GM12878 (cell line): ENCODE measurements at regions not wholly inside any gene's neighbourhood (a gene's known extent, or its start where the extent isn't known, plus 50 kb on each side); places are given as distances from the start of the nearest gene placed in this dataset.

ENCODE experiments used
- FOXM1 ChIP-seq: IDR thresholded peaks from 2 replicates; pipeline ENCODE4 v1.6.1; 2012; ENCODE audit warnings: low read depth, mild to moderate bottlenecking, inconsistent platforms, low read length, moderate library complexity
- HDAC2 ChIP-seq: fragments of 200-600 bp; sonication (generic); IDR thresholded peaks from 2 replicates; pipeline ENCODE4 v1.6.1; 2017
- NFIC ChIP-seq: IDR thresholded peaks from 2 replicates; pipeline ENCODE4 v1.6.1; 2012; ENCODE audit warnings: low read depth, mild to moderate bottlenecking, inconsistent platforms, low read length, moderate library complexity
- SMC3 ChIP-seq: IDR thresholded peaks from 2 replicates; pipeline ENCODE4 v1.6.1; 2011; ENCODE audit warnings: low read length, improper control_type of control experiment, borderline replicate concordance
- TCF12 ChIP-seq: IDR thresholded peaks from 2 replicates; pipeline ENCODE4 v1.6.1; 2011; ENCODE audit warnings: low read depth, mild to moderate bottlenecking, low read length
- YY1 ChIP-seq: IDR thresholded peaks from 2 replicates; pipeline ENCODE4 v1.6.1; 2011; ENCODE audit warnings: low read depth, mild to moderate bottlenecking, low read length
- TF ChIP-seq, protein P1 (sequence below): IDR thresholded peaks from 2 replicates; pipeline ENCODE4 v1.6.1; 2012; ENCODE audit warnings: low read length, inconsistent platforms

DNA sequence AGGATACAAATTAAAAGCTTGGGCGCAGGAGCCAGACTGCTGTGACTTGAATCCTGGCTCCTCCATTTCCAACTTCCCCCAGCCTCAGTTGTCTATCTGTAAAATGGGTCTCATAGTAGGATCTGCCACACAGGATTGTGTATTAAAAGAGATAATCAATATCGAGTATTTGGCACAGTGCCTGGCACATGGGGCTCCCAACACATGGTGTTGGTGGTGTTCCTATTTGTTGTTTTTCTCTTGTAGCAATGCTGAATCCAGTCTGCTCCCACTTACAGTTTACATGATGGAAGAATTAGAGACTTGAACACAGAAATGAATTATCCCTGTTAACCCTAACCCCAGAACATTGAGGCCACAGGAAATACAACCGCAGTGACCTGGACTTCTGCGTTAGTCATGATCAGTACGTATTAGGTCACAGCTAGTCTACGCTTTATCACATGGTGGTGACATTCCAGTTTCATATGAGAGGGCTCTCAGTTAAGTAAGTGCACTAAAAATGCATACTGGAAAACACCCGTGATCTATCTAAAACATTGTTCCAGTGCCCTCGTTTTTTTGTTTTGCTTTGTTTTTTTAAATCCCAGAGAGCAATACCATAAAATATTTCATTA lies 169.5 kb upstream of the KLF14 start:
- TF ChIP-seq YY1 (no peak), FOXM1 (no peak), HDAC2 (no peak), NFIC (no peak), TCF12 (no peak), SMC3 (no peak)
- TF ChIP-seq, protein P1, sequence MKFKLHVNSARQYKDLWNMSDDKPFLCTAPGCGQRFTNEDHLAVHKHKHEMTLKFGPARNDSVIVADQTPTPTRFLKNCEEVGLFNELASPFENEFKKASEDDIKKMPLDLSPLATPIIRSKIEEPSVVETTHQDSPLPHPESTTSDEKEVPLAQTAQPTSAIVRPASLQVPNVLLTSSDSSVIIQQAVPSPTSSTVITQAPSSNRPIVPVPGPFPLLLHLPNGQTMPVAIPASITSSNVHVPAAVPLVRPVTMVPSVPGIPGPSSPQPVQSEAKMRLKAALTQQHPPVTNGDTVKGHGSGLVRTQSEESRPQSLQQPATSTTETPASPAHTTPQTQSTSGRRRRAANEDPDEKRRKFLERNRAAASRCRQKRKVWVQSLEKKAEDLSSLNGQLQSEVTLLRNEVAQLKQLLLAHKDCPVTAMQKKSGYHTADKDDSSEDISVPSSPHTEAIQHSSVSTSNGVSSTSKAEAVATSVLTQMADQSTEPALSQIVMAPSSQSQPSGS: no peak
